ENCODE measurements at regions not wholly inside any gene's neighbourhood (a gene's known extent, or its start where the extent isn't known, plus 50 kb on each side); places are given as distances from the start of the nearest gene placed in this dataset.

DNA sequence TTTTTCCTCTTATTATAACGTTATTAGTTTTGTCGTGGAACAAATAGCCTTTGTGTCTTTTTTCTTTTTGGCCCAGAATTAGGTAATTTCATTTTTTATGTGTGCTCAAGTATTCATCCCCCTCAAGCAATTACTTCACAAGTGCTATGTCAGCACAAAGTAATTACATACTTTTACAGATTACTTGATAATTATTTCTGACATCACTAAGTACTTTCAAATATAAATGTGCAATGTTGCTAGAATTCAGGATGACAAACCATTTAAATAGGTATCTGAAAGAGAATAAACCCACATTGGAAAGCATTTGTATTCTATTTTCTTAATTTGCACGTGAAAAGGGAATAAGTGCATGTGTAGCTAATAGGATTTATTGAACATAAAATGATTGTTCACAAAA, 238.2 kb downstream of the CDH7 start:
- no peaks in the 10 kb centered on the region for H3K79me2 ChIP-seq (ENCODE audit: low read depth)
- no peak for DNase-seq
- H3K27ac ChIP-seq, result no peak overlapping the region
- H3K9me3 ChIP-seq (ENCODE audit: insufficient read depth, low read depth), result peaks cover 4% of the 10 kb centered on the region; the same call in 1 of the 2 replicates
- CTCF ChIA-PET, result no interaction called here
- H3K4me1 ChIP-seq (replicated peaks; ENCODE audit: insufficient read depth), result no peaks in the 10 kb centered on the region
- no peaks in the 10 kb centered on the region for H3K27me3 ChIP-seq (ENCODE audit: insufficient read depth, low read depth)
- H4K20me1 ChIP-seq (ENCODE audit: insufficient read depth), result no peaks in the 10 kb centered on the region
- H2AFZ ChIP-seq, result no peak overlapping the region
- no TSS peak for BruUV-seq (replicated peaks)
- no peak overlapping the region for H3K4me2 ChIP-seq
- intact Hi-C loops (cut with micrococcal nuclease; ENCODE audit: unreplicated experiment), result no loop called here
- H3K36me3 ChIP-seq (ENCODE audit: low read depth), result no peaks in the 10 kb centered on the region
- TF ChIP-seq, protein P1, sequence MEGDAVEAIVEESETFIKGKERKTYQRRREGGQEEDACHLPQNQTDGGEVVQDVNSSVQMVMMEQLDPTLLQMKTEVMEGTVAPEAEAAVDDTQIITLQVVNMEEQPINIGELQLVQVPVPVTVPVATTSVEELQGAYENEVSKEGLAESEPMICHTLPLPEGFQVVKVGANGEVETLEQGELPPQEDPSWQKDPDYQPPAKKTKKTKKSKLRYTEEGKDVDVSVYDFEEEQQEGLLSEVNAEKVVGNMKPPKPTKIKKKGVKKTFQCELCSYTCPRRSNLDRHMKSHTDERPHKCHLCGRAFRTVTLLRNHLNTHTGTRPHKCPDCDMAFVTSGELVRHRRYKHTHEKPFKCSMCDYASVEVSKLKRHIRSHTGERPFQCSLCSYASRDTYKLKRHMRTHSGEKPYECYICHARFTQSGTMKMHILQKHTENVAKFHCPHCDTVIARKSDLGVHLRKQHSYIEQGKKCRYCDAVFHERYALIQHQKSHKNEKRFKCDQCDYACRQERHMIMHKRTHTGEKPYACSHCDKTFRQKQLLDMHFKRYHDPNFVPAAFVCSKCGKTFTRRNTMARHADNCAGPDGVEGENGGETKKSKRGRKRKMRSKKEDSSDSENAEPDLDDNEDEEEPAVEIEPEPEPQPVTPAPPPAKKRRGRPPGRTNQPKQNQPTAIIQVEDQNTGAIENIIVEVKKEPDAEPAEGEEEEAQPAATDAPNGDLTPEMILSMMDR (conservative IDR thresholded peaks at IDR 0.05), result no peak
- TF ChIP-seq EZH2 (IDR thresholded peaks at IDR 0.05; ENCODE audit: low read depth), result no peak
- H3F3A ChIP-seq (ENCODE audit: insufficient read depth, low read depth), result no peaks in the 10 kb centered on the region
- H3K9me2 ChIP-seq (ENCODE audit: insufficient read depth), result no peaks in the 10 kb centered on the region
- POLR2A ChIA-PET (ENCODE audit: unreplicated experiment), result no interaction called here
- no peak overlapping the region for H3K4me3 ChIP-seq

- no peaks in the 10 kb centered on the region for H3K79me2 ChIP-seq (ENCODE audit: low read depth)
- no peaks in the 10 kb centered on the region for H3K27me3 ChIP-seq (ENCODE audit: insufficient read depth, low read depth)
- no peak for DNase-seq
- no peaks in the 10 kb centered on the region for H3K36me3 ChIP-seq (ENCODE audit: low read depth)
- H3K27ac ChIP-seq, result no peak overlapping the region
- H3K9me2 ChIP-seq (ENCODE audit: insufficient read depth), result no peaks in the 10 kb centered on the region
- H3K4me2 ChIP-seq, result no peak overlapping the region
- BruUV-seq (replicated peaks), result no TSS peak
- H3K4me3 ChIP-seq, result no peak overlapping the region
- H3K9me3 ChIP-seq (ENCODE audit: insufficient read depth, low read depth), result peaks cover 4% of the 10 kb centered on the region; the same call in 1 of the 2 replicates
- ChIA-PET CTCF (no interaction called here), POLR2A (ENCODE audit: unreplicated experiment) (no interaction called here)
- intact Hi-C loops (cut with micrococcal nuclease; ENCODE audit: unreplicated experiment), result no loop called here
- TF ChIP-seq, protein P1 (conservative IDR thresholded peaks at IDR 0.05), result no peak
- TF ChIP-seq EZH2 (IDR thresholded peaks at IDR 0.05; ENCODE audit: low read depth), result no peak
- H3F3A ChIP-seq (ENCODE audit: insufficient read depth, low read depth), result no peaks in the 10 kb centered on the region
- no peaks in the 10 kb centered on the region for H3K4me1 ChIP-seq (replicated peaks; ENCODE audit: insufficient read depth)
- no peak overlapping the region for H2AFZ ChIP-seq
- H4K20me1 ChIP-seq (ENCODE audit: insufficient read depth), result no peaks in the 10 kb centered on the region
These were observed 237.6 kb downstream of the CDH7 start for GRCh38 chr18:65988386-65988785.

DNA sequence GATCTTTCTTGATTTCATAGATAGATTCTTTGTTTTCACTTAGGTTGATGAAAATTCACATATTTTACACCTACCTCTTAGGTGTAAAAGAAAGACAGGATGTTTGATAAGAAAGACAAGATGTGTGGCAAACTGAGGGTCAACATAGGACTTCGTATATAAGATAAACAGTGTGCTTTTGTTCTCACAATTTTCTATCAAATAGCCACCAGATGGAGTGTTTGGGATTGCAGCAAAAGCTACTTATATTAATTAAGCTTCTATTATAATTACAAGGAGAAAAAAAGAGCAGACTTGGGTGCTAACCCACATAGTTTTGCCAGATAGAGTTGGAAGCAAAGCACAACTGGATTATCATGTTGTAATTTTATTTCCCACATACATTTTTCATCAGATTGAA, 232.9 kb downstream of the CDH7 start:
- BruUV-seq (replicated peaks), result no TSS peak
- no peak overlapping the region for H3K27ac ChIP-seq
- no peak overlapping the region for H3K4me2 ChIP-seq
- no peak overlapping the region for H3K4me3 ChIP-seq
- ChIA-PET POLR2A (ENCODE audit: unreplicated experiment) (no interaction called here), CTCF (no interaction called here)
- DNase-seq, result no peak
- H3K36me3 ChIP-seq (ENCODE audit: low read depth), result no peaks in the 10 kb centered on the region
- H3F3A ChIP-seq (ENCODE audit: insufficient read depth, low read depth), result no peaks in the 10 kb centered on the region
- TF ChIP-seq, protein P1 (conservative IDR thresholded peaks at IDR 0.05), result peak; percentile 42; the same call in 1 of the 2 replicates
- TF ChIP-seq EZH2 (IDR thresholded peaks at IDR 0.05; ENCODE audit: low read depth), result no peak
- no peak overlapping the region for H2AFZ ChIP-seq
- intact Hi-C loops (cut with micrococcal nuclease; ENCODE audit: unreplicated experiment), result no loop called here
- H3K27me3 ChIP-seq (ENCODE audit: insufficient read depth, low read depth), result no peaks in the 10 kb centered on the region
- H3K9me3 ChIP-seq (ENCODE audit: insufficient read depth, low read depth), result no peaks in the 10 kb centered on the region; the same call in 1 of the 2 replicates
- no peaks in the 10 kb centered on the region for H3K4me1 ChIP-seq (replicated peaks; ENCODE audit: insufficient read depth)
- no peaks in the 10 kb centered on the region for H3K79me2 ChIP-seq (ENCODE audit: low read depth)
- no peaks in the 10 kb centered on the region for H4K20me1 ChIP-seq (ENCODE audit: insufficient read depth)
- H3K9me2 ChIP-seq (ENCODE audit: insufficient read depth), result no peaks in the 10 kb centered on the region

All from PC-9 (cell line).